Naive thymus-derived CD4-positive, alpha-beta T cell (primary cell): ENCODE measurements at regions not wholly inside any gene's neighbourhood (a gene's known extent, or its start where the extent isn't known, plus 50 kb on each side); places are given as distances from the start of the nearest gene placed in this dataset.

Source experiments
- ATAC-seq: fragments of 150-1000 bp; cut with Tn5 transposase; 2 replicates; pipeline ENCODE4 v1.10.0; 2021; ENCODE audit warnings: mild to moderate bottlenecking, moderate library complexity
- CTCF ChIA-PET: fragments of 350-600 bp; sonication (Branson Sonifier 250); formaldehyde crosslinking; loops from one replicate; lab custom pipeline; 2021; ENCODE audit warnings: antibody characterized with exemption; lab: Charles Lee
- POLR2A ChIA-PET: fragments of 350-600 bp; sonication (Branson Sonifier 250); formaldehyde crosslinking; loops from one replicate; lab custom pipeline; 2021; ENCODE audit warnings: antibody characterized with exemption, inconsistent platforms; lab: Charles Lee
- DNase-seq, 9 donors: peaks; one replicate each; pipeline versions ENCODE4 v3.0.0 to v3.0.0-alpha.2; 2020 to 2022; ENCODE audit warnings: mixed read lengths in 1 of 9
- H3K27ac ChIP-seq: one replicate; pipeline ENCODE4 v1.7.0; 2013; ENCODE audit warnings: mild to moderate bottlenecking, low read depth, low read length, moderate library complexity
- H3K27me3 ChIP-seq, 2 donors: one replicate each; pipeline ENCODE4 v1.7.0; 2013; ENCODE audit warnings: low read length in 2 of 2, mild to moderate bottlenecking in 2 of 2, moderate library complexity in 2 of 2; ENCODE audit not compliant: control insufficient read depth in 2 of 2, insufficient read depth in 2 of 2
- H3K36me3 ChIP-seq, 3 experiments: 1 replicate in 2 of 3; 2 replicates in 1 of 3; pipeline ENCODE4 v1.7.0; 2013; ENCODE audit warnings: low read length in 3 of 3, mild to moderate bottlenecking in 3 of 3, moderate library complexity in 1 of 3; ENCODE audit not compliant: insufficient read depth in 3 of 3, control insufficient read depth in 2 of 3
- H3K4me1 ChIP-seq, 2 donors: one replicate each; pipeline ENCODE4 v1.7.0; 2013; ENCODE audit warnings: low read length in 2 of 2, mild to moderate bottlenecking in 2 of 2, moderate library complexity in 1 of 2; ENCODE audit not compliant: control insufficient read depth in 2 of 2, insufficient read depth in 2 of 2
- H3K4me3 ChIP-seq: 2 replicates; pipeline ENCODE4 v1.7.0; 2013; ENCODE audit warnings: mild to moderate bottlenecking, low read length
- H3K9me3 ChIP-seq, 3 experiments: 1 replicate in 2 of 3; 2 replicates in 1 of 3; pipeline ENCODE4 v1.7.0; 2013; ENCODE audit warnings: low read length in 3 of 3; ENCODE audit not compliant: control insufficient read depth in 2 of 3
- H3K27ac Mint-ChIP-seq, 9 donors: one replicate each; pipeline ENCODE4 v1.8.0; 2020 to 2022; ENCODE audit warnings: mixed read lengths in 9 of 9, mild to moderate bottlenecking in 8 of 9, moderate library complexity in 5 of 9, inconsistent platforms in 2 of 9
- H3K27me3 Mint-ChIP-seq, 5 donors: one replicate each; pipeline ENCODE4 v1.8.0; 2021 to 2022; ENCODE audit warnings: mixed read lengths in 5 of 5, mild to moderate bottlenecking in 1 of 5
- H3K36me3 Mint-ChIP-seq, 5 donors: one replicate each; pipeline ENCODE4 v1.8.0; 2020 to 2022; ENCODE audit warnings: mixed read lengths in 5 of 5, mild to moderate bottlenecking in 3 of 5, inconsistent platforms in 1 of 5
- H3K4me1 Mint-ChIP-seq, 7 donors: one replicate each; pipeline ENCODE4 v1.8.0; 2020 to 2022; ENCODE audit warnings: mixed read lengths in 7 of 7, mild to moderate bottlenecking in 3 of 7, inconsistent platforms in 1 of 7
- H3K4me3 Mint-ChIP-seq, 10 donors: one replicate each; pipeline ENCODE4 v1.8.0; 2020 to 2022; ENCODE audit warnings: mild to moderate bottlenecking in 10 of 10, mixed read lengths in 10 of 10, moderate library complexity in 6 of 10, inconsistent platforms in 2 of 10
- H3K9me3 Mint-ChIP-seq, 11 donors: one replicate each; pipeline ENCODE4 v1.8.0; 2020 to 2022; ENCODE audit warnings: mixed read lengths in 11 of 11, mild to moderate bottlenecking in 4 of 11, inconsistent platforms in 1 of 11, moderate library complexity in 1 of 11
- intact Hi-C, 2 donors: fragments of 100-400 bp; cut with micrococcal nuclease; formaldehyde crosslinking; loops; one replicate each; pipeline ENCODE4 v1.15.1; 2023

- ChIA-PET POLR2A (no interaction called here), CTCF (no interaction called here)
- Mint-ChIP-seq H3K27me3 (peaks cover 0 to 2% (median 0%) of the 10 kb centered on the region in 5 donors), H3K4me3 (no peak overlapping the region), H3K4me1 (peaks cover 0 to 2% (median 0%) of the 10 kb centered on the region in 7 donors), H3K27ac (no peak overlapping the region), H3K36me3 (no peaks in the 10 kb centered on the region), H3K9me3 (peaks cover 0 to 16% (median 3%) of the 10 kb centered on the region in 11 donors)
- no peak overlapping the region for H3K4me3 ChIP-seq
- DNase-seq, result no peak
- intact Hi-C loops, result no loop called here
- ATAC-seq, result peak; percentile 76
- H3K9me3 ChIP-seq, result no peaks in the 10 kb centered on the region
- H3K4me1 ChIP-seq, result no peaks in the 10 kb centered on the region
- H3K36me3 ChIP-seq, result no peaks in the 10 kb centered on the region
- H3K27me3 ChIP-seq, result no peaks in the 10 kb centered on the region
- H3K27ac ChIP-seq, result no peak overlapping the region
Observed at GRCh38 chr3:148319161-148319915, 378.4 kb upstream of the AGTR1 start.

- no peaks in the 10 kb centered on the region for H3K27me3 ChIP-seq
- no peak for DNase-seq
- H3K27ac ChIP-seq, result no peak overlapping the region
- Mint-ChIP-seq H3K4me1 (peaks cover 0 to 2% (median 0%) of the 10 kb centered on the region in 7 donors), H3K4me3 (no peak overlapping the region), H3K27me3 (peaks cover 0 to 2% (median 0%) of the 10 kb centered on the region in 5 donors), H3K9me3 (peaks cover 0 to 16% (median 3%) of the 10 kb centered on the region in 11 donors), H3K36me3 (no peaks in the 10 kb centered on the region), H3K27ac (no peak overlapping the region)
- H3K4me1 ChIP-seq, result no peaks in the 10 kb centered on the region
- ChIA-PET POLR2A (no interaction called here), CTCF (no interaction called here)
- H3K4me3 ChIP-seq, result no peak overlapping the region
- ATAC-seq, result no peak
- intact Hi-C loops, result no loop called here
- no peaks in the 10 kb centered on the region for H3K36me3 ChIP-seq
- no peaks in the 10 kb centered on the region for H3K9me3 ChIP-seq
Observed at GRCh38 chr3:148319960-148320359, 377.7 kb upstream of the AGTR1 start.

- Mint-ChIP-seq H3K27ac (no peak overlapping the region), H3K4me3 (no peak overlapping the region), H3K4me1 (no peaks in the 10 kb centered on the region), H3K9me3 (peaks cover 1 to 20% (median 5%) of the 10 kb centered on the region in 11 donors), H3K27me3 (no peaks in the 10 kb centered on the region), H3K36me3 (no peaks in the 10 kb centered on the region)
- Histone ChIP-seq H3K4me1 (no peaks in the 10 kb centered on the region), H3K9me3 (no peaks in the 10 kb centered on the region), H3K36me3 (no peaks in the 10 kb centered on the region), H3K4me3 (no peak overlapping the region), H3K27ac (no peak overlapping the region), H3K27me3 (no peaks in the 10 kb centered on the region)
- intact Hi-C loops, result no loop called here
- CTCF ChIA-PET, result no interaction called here
- ATAC-seq (no peak), DNase-seq (no peak)
- POLR2A ChIA-PET, result no interaction called here
Observed at GRCh38 chr3:148329481-148330235, 368.0 kb upstream of the AGTR1 start.

GRCh38 chr3:148330542-148330941 lies 367.2 kb upstream of the AGTR1 start:
- no peak overlapping the region for H3K4me3 ChIP-seq
- no peak overlapping the region for H3K4me3 Mint-ChIP-seq
- H3K27me3 Mint-ChIP-seq, result no peaks in the 10 kb centered on the region
- H3K9me3 ChIP-seq, result no peaks in the 10 kb centered on the region
- peaks cover 0 to 20% (median 5%) of the 10 kb centered on the region in 11 donors for H3K9me3 Mint-ChIP-seq
- H3K27ac ChIP-seq, result no peak overlapping the region
- POLR2A ChIA-PET, result no interaction called here
- no peaks in the 10 kb centered on the region for H3K36me3 Mint-ChIP-seq
- H3K27me3 ChIP-seq, result no peaks in the 10 kb centered on the region
- ATAC-seq (no peak), DNase-seq (no peak)
- H3K4me1 ChIP-seq, result no peaks in the 10 kb centered on the region
- CTCF ChIA-PET, result no interaction called here
- no peaks in the 10 kb centered on the region for H3K36me3 ChIP-seq
- H3K4me1 Mint-ChIP-seq, result no peaks in the 10 kb centered on the region
- intact Hi-C loops, result no loop called here
- no peak overlapping the region for H3K27ac Mint-ChIP-seq

DNA sequence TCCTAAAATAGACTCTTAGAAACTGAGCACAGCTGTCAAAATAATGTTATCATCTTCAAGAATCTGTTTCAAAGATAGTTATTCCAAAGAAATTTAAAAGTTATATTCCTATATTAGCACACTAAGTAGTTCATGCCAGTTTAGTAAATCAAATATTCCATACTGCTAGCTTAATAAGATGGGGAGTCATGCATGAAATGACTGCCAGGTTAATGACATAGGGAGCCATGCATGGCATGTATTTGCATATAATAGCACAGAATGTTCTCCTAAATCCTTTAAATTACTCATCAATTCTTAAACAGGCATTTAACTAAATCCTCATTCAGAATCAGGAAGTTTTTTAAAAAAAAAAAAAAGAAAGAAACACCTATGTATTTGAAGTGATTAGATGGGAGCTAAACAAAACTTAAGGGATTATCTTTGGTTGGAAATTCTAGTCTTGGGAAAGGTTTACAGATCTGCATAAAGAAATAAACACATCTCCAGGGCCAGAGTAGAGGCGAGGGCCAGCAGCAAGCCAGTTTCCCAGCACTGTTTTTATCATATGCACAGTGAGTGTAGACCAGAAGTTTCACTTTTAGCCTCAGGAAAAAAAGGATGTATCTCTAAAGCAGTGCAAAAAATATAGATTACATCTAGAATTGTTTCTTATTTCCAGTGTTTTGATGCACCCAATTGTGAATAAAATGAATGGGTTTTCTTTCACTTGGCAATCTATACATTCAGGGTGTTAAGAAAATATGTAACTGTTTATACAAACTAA lies 366.4 kb upstream of the AGTR1 start:
- no peak overlapping the region for H3K27ac Mint-ChIP-seq
- H3K4me3 Mint-ChIP-seq, result no peak overlapping the region
- peaks cover 0 to 15% (median 5%) of the 10 kb centered on the region in 11 donors for H3K9me3 Mint-ChIP-seq
- intact Hi-C loops, result no loop called here
- no peaks in the 10 kb centered on the region for H3K27me3 ChIP-seq
- no peak overlapping the region for H3K27ac ChIP-seq
- H3K36me3 Mint-ChIP-seq, result no peaks in the 10 kb centered on the region
- no peaks in the 10 kb centered on the region for H3K9me3 ChIP-seq
- H3K27me3 Mint-ChIP-seq, result no peaks in the 10 kb centered on the region
- ChIA-PET CTCF (no interaction called here), POLR2A (no interaction called here)
- H3K36me3 ChIP-seq, result no peaks in the 10 kb centered on the region
- ATAC-seq (no peak), DNase-seq (no peak)
- H3K4me3 ChIP-seq, result no peak overlapping the region
- H3K4me1 ChIP-seq, result no peaks in the 10 kb centered on the region
- no peaks in the 10 kb centered on the region for H3K4me1 Mint-ChIP-seq

- intact Hi-C loops, result no loop called here
- CTCF ChIA-PET, result interaction anchor here (0.6 kb wide), 1 partner anchor 1995 kb away, joined by 4 read pairs; no protein-coding TSS in a partner anchor
Observed at GRCh38 chr3:148332509-148332908, 365.2 kb upstream of the AGTR1 start.

More at GRCh38 chr3:148332509-148332908, 365.2 kb upstream of the AGTR1 start:
- H3K27me3 Mint-ChIP-seq, result no peaks in the 10 kb centered on the region
- peaks cover under 1 to 13% (median 5%) of the 10 kb centered on the region in 11 donors for H3K9me3 Mint-ChIP-seq
- Histone ChIP-seq H3K36me3 (no peaks in the 10 kb centered on the region), H3K27ac (no peak overlapping the region), H3K27me3 (no peaks in the 10 kb centered on the region), H3K4me3 (no peak overlapping the region), H3K4me1 (no peaks in the 10 kb centered on the region), H3K9me3 (no peaks in the 10 kb centered on the region)
- H3K27ac Mint-ChIP-seq, result no peak overlapping the region
- DNase-seq (no peak), ATAC-seq (no peak)
- no peak overlapping the region for H3K4me3 Mint-ChIP-seq
- no peaks in the 10 kb centered on the region for H3K36me3 Mint-ChIP-seq
- POLR2A ChIA-PET, result no interaction called here
- H3K4me1 Mint-ChIP-seq, result no peaks in the 10 kb centered on the region
